ENCODE measurements at regions not wholly inside any gene's neighbourhood (a gene's known extent, or its start where the extent isn't known, plus 50 kb on each side); places are given as distances from the start of the nearest gene placed in this dataset.

DNA sequence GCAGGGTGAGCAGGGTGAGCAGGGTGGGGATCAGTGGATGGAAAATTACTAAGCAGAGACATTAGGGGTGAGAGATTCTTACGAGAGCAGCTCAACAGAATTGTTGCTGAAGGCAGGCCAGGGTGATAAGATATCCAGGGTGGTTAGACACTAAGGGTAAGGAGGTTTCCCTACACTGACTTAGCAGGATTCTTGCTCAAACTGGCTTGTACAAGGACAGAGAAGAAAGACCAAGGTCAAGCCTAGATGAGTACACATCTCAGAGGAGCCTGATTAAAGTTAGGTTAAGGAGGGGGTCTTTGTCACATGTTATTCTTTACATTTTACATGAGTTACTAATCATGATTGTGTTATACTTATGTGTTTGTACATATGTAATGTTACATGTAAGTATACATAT, 262.8 kb upstream of the FANCL start:
- no peak overlapping the region for H3K4me2 ChIP-seq (ENCODE audit: low read length)
- no peak overlapping the region for H3K4me3 ChIP-seq (ENCODE audit: low read length)
- no peaks in the 10 kb centered on the region for H3K9me2 ChIP-seq (ENCODE audit: insufficient read depth, low read length)
- TF ChIP-seq, protein P1, sequence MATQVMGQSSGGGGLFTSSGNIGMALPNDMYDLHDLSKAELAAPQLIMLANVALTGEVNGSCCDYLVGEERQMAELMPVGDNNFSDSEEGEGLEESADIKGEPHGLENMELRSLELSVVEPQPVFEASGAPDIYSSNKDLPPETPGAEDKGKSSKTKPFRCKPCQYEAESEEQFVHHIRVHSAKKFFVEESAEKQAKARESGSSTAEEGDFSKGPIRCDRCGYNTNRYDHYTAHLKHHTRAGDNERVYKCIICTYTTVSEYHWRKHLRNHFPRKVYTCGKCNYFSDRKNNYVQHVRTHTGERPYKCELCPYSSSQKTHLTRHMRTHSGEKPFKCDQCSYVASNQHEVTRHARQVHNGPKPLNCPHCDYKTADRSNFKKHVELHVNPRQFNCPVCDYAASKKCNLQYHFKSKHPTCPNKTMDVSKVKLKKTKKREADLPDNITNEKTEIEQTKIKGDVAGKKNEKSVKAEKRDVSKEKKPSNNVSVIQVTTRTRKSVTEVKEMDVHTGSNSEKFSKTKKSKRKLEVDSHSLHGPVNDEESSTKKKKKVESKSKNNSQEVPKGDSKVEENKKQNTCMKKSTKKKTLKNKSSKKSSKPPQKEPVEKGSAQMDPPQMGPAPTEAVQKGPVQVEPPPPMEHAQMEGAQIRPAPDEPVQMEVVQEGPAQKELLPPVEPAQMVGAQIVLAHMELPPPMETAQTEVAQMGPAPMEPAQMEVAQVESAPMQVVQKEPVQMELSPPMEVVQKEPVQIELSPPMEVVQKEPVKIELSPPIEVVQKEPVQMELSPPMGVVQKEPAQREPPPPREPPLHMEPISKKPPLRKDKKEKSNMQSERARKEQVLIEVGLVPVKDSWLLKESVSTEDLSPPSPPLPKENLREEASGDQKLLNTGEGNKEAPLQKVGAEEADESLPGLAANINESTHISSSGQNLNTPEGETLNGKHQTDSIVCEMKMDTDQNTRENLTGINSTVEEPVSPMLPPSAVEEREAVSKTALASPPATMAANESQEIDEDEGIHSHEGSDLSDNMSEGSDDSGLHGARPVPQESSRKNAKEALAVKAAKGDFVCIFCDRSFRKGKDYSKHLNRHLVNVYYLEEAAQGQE (IDR thresholded peaks at IDR 0.05; ENCODE audit: borderline replicate concordance): no peak
- no peak overlapping the region for H3K9ac ChIP-seq (ENCODE audit: low read length)
- no peaks in the 10 kb centered on the region for H3K27me3 ChIP-seq (ENCODE audit: insufficient read depth, low read depth, low read length)
- H3K36me3 ChIP-seq (ENCODE audit: insufficient read depth, low read length): no peaks in the 10 kb centered on the region
- H3K27ac ChIP-seq (ENCODE audit: low read length): no peak overlapping the region
- no peak overlapping the region for H2AFZ ChIP-seq (ENCODE audit: low read depth, low read length)
- H3K9me3 ChIP-seq (ENCODE audit: low read length): no peaks in the 10 kb centered on the region
- H3K79me2 ChIP-seq (replicated peaks; ENCODE audit: insufficient read depth, low read length): no peaks in the 10 kb centered on the region
- H3F3A ChIP-seq (ENCODE audit: insufficient read depth, low read length, poor library complexity, severe bottlenecking): no peaks in the 10 kb centered on the region
- H4K20me1 ChIP-seq (ENCODE audit: insufficient read depth): no peaks in the 10 kb centered on the region

DNA sequence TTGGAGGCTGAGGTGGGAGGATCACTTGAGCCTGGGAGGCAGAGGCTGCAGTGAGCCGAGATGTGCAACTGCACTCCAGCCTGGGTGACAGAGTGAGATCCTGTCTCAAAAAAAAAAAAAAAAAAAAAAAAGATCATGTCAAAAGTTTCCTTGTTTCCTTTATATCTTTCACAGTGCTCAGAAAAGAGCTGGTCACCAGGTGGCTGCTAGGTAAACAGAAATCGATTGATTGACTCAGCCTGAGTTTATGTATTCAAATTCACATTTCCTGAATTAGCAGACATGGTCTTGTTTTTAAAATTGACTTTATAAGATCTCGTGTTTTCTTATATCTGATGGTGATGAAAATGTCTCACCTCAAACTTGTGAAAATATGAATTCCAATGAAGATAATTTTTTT, 261.8 kb upstream of the FANCL start:
- Histone ChIP-seq H3K9me3 (ENCODE audit: low read length) (no peaks in the 10 kb centered on the region), H3K9ac (ENCODE audit: low read length) (no peak overlapping the region), H3K4me2 (ENCODE audit: low read length) (no peak overlapping the region), H3K9me2 (ENCODE audit: insufficient read depth, low read length) (no peaks in the 10 kb centered on the region), H3K36me3 (ENCODE audit: insufficient read depth, low read length) (no peaks in the 10 kb centered on the region), H4K20me1 (ENCODE audit: insufficient read depth) (no peaks in the 10 kb centered on the region), H3K79me2 (replicated peaks; ENCODE audit: insufficient read depth, low read length) (no peaks in the 10 kb centered on the region), H2AFZ (ENCODE audit: low read depth, low read length) (no peak overlapping the region), H3K27ac (ENCODE audit: low read length) (no peak overlapping the region), H3F3A (ENCODE audit: insufficient read depth, low read length, poor library complexity, severe bottlenecking) (no peaks in the 10 kb centered on the region), H3K27me3 (ENCODE audit: insufficient read depth, low read depth, low read length) (no peaks in the 10 kb centered on the region), H3K4me3 (ENCODE audit: low read length) (no peak overlapping the region)
- TF ChIP-seq, protein P2, sequence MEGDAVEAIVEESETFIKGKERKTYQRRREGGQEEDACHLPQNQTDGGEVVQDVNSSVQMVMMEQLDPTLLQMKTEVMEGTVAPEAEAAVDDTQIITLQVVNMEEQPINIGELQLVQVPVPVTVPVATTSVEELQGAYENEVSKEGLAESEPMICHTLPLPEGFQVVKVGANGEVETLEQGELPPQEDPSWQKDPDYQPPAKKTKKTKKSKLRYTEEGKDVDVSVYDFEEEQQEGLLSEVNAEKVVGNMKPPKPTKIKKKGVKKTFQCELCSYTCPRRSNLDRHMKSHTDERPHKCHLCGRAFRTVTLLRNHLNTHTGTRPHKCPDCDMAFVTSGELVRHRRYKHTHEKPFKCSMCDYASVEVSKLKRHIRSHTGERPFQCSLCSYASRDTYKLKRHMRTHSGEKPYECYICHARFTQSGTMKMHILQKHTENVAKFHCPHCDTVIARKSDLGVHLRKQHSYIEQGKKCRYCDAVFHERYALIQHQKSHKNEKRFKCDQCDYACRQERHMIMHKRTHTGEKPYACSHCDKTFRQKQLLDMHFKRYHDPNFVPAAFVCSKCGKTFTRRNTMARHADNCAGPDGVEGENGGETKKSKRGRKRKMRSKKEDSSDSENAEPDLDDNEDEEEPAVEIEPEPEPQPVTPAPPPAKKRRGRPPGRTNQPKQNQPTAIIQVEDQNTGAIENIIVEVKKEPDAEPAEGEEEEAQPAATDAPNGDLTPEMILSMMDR (IDR thresholded peaks at IDR 0.05; ENCODE audit: poor library complexity, severe bottlenecking): no peak
- TF ChIP-seq RAD21 (conservative IDR thresholded peaks at IDR 0.05): no peak
- no peak for TF ChIP-seq EP300 (conservative IDR thresholded peaks at IDR 0.05; ENCODE audit: poor library complexity, severe bottlenecking)
- TF ChIP-seq, protein P1 (IDR thresholded peaks at IDR 0.05; ENCODE audit: borderline replicate concordance): no peak
- no peak for TF ChIP-seq MXI1 (conservative IDR thresholded peaks at IDR 0.05; ENCODE audit: poor library complexity, severe bottlenecking)
- no peak for TF ChIP-seq EZH2 (IDR thresholded peaks at IDR 0.05; ENCODE audit: borderline replicate concordance, insufficient read depth, low read length, poor library complexity, severe bottlenecking)
- no peak for TF ChIP-seq SMC3 (conservative IDR thresholded peaks at IDR 0.05; ENCODE audit: poor library complexity)
- no peak for TF ChIP-seq POLR2AphosphoS5 (IDR thresholded peaks at IDR 0.05)
- no peak for TF ChIP-seq TAF1 (IDR thresholded peaks at IDR 0.05; ENCODE audit: low read depth)
